ENCODE measurements at regions not wholly inside any gene's neighbourhood (a gene's known extent, or its start where the extent isn't known, plus 50 kb on each side); places are given as distances from the start of the nearest gene placed in this dataset.

DNA sequence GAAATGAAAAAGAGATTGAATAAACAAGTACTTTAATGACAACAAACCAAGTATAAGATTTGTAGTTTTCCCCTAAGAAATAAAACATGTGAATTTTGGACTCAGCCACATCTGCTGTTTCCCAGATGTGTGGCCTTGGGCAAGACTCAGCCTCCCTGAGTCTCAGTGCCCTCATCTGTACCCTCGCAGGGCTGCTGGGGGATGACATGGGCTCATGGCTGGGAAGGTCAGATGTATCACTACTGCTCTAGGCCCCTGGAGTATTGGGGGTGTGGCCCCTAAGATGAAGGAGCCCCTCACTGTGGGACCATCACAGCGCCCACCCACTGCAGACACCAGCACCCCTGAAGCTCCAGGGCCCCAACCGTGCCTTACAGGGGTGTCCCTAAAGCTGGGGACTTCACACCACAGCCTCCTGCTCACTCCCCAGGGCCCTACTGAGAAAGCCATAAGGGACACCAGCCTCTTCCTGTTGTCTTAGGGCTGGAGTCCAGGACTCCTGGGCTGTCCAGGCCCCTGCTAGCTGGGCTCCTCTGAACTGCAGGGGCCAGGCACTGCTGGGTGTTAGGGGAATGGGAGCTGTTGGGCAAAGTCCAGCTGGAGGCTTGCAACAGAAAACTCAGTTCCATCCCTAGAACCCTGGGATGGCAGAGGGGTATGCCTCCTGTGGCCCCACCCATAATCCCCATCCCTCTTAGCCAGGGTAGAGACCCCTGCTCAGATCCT lies 104.0 kb upstream of the WNT4 start:
- DNase-seq, result no peak

GRCh38 chr1:22247527-22248245 lies 104.8 kb upstream of the WNT4 start:
- no peak for DNase-seq

DNA sequence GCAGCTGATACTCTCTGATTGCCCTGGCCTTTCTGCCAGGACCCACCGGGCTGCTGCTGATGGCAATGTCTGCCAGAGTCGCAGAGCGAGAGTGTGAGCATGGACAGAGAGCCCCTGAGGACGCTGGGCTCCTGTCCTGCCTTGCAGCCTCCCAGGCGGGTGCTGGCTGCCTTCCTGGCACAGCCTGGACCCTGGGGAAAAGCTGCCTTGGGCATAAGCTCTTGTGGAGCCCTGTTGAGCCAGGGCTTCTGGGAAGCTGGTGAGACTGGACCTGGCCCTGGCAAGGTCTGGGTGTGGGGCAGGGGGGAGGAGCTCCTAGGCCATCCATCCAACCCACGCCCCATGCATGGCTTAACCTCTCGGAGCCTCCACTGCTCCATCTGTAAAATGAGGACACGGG lies 105.8 kb upstream of the WNT4 start:
- no peak for DNase-seq

GRCh38 chr1:22249928-22250680 lies 107.2 kb upstream of the WNT4 start:
- DNase-seq, result no peak

DNA sequence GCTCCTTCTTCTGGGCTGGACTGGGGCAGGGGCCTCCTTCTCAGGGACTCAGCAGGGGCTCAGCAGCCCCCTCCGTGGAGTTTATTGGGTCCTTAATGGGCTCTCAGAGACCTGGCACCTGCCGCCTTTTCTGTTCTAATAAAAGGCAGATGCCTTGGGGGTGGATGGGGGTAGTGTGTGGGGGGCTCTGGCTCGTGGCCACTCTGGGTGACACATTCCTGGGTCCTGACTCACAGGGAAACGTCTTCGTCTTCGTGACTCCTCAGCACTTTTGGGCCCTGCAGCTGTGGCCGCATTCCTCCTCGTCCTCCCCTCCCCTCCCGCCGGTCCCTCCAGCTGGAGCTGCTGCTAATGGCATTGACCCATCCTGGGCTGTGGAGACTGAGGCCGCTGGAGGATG lies 107.8 kb upstream of the WNT4 start:
- no peak for DNase-seq

DNA sequence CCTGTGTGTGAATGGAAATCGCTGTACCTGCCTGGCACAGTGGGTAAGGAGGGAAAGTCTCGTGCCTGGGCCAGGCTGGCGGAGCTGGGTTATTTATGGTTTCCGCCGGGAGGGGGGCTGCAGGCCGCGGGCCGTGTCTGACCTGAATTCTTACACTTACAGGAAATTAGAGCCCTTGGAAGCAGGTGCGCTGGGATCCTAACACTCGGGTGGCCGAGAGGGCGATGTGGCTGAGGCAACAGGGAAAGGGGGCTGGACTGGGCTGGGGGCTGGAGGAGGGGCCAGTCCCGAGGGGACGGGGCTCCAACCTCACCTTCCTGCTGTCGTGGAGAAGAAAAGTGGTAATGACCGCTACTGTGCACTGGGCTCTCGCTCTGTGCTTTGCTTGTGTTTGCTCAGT lies 109.4 kb upstream of the WNT4 start:
- DNase-seq, result no peak

- no peak for DNase-seq
Observed at GRCh38 chr1:22253012-22253790, 110.3 kb upstream of the WNT4 start.

- no peak for DNase-seq
Observed at GRCh38 chr1:22254756-22255155, 111.9 kb upstream of the WNT4 start.

DNA sequence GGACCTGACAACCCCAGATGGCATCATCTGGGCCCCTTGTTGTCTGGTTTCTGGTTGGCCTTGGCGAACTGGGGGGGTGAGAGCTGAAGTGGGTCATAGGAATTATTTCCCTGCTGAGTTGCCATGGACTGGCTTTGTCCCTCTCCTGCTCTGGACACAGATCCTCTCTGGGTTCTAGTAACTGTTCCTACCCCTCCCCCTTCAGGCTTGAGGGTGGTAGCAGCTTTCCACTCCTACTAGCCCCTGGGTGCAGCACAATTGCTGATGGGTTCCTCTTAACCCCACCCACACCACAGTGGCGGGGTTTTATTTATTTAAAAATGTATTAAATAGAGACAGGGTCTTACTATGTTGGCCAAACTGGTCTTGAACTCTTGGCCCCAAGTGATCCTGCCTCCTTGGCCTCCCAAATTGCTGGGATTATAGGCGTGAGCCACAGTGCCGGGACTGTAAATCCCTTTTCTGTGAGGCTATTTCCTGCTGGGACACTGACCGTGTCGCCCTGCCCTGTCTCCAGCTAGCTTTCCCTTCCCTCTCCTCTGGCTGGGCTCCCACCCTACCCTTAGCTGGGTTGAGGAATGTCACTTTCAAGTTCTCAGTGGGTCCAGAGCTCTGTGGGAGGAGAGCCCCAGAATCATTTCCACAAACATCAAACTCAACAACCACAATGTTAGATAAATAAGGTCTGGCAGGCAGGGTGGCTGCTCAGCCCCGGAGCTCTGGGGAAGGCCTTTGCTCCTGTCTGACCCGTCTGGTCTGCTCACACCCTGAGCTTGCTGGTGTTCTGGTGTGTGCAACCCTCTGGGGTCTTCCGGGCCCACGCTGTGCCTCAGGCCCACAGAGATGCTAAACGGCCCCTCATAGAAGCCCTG lies 112.7 kb upstream of the WNT4 start:
- no peak for DNase-seq

GRCh38 chr1:22256213-22256512 lies 113.3 kb upstream of the WNT4 start:
- DNase-seq, result no peak

- no peak for DNase-seq
Observed at GRCh38 chr1:22257290-22258275, 114.7 kb upstream of the WNT4 start.

DNA sequence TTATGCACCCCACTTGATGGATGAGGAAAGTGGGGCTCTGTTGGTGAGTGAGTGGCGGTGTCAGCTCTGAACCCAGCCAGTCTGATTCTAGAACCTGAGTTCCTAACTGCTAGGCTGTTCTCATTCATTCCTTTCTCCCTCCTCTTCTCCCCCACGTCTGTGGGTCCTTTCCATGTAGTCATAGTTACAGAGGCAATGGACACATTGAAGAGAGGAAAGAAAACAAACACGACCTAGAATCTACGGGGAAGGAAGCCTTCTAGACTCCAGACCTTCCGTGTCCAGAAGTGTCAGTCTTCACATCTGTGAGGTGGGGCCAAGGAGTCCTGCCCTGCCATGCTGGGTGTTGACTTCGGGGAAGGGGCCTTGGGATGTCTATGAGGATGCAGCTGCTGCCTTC lies 115.8 kb upstream of the WNT4 start:
- DNase-seq, result no peak

GRCh38 chr1:22259551-22260282 lies 116.8 kb upstream of the WNT4 start:
- DNase-seq, result no peak

- DNase-seq, result no peak
Observed at GRCh38 chr1:22260860-22261432, 118.0 kb upstream of the WNT4 start.

DNA sequence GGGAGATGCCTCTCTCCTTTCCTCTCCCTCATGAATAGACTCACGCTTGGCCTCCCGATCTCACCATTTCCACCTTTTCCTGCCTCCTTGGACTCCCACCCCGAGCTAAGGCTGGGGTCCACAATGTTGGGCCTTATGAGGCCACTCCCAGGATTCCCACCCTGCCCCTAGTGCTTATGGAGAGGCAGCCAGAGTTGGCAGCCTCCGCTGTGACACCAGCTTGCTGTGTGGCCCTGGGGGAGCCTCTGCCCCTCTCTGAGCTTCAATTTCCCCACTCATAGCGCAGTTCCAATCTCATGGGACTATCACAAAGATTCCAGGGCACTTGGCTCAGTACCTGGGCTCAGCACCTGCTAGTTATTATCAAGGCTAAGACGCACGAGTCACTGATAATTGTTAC lies 118.7 kb upstream of the WNT4 start:
- DNase-seq, result no peak

GRCh38 chr1:22262583-22262982 lies 119.7 kb upstream of the WNT4 start:
- DNase-seq, result no peak

DNA sequence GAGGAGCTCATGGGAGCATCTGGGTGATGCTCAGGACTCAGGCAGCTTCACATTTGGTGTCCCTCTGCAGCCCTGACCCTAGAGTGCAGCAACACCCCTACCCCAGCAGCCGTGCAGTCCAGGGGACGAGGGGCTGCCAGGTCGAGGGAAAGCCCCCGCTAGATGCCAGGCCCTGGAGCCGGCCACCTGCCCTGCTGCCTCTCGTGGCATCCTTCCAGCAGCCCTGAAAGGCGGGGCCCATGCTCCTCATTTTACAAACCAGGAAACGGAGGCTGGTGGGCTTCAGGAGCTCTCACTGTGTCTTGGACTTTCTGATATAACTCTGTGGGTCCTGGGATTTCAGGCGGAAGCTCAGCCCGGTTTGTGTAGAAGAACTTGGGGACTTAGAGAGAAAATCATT lies 120.5 kb upstream of the WNT4 start:
- DNase-seq, result no peak

- DNase-seq, result no peak
Observed at GRCh38 chr1:22264464-22265341, 121.8 kb upstream of the WNT4 start.

- no peak for DNase-seq
Observed at GRCh38 chr1:22266141-22266540, 123.2 kb upstream of the WNT4 start.

Data from activated CD4-positive, alpha-beta T cell treated with anti-CD3 and anti-CD28 coated beads, Interleukin-2, Interleukin-6, amounts not matched to agents 100 ng/mL and 50 ng/mL, durations not matched to agents 16 hours and 8 hours (primary cell).